HL-60 (cell line): ENCODE measurements at regions not wholly inside any gene's neighbourhood (a gene's known extent, or its start where the extent isn't known, plus 50 kb on each side); places are given as distances from the start of the nearest gene placed in this dataset.

Source experiments
- DNase-seq, 2 experiments: peaks; one replicate each; pipeline ENCODE4 v3.0.0-alpha.2; 2010 to 2020; ENCODE audit warnings: low read depth in 1 of 2, low spot score in 1 of 2
- H3K27ac ChIP-seq: fragments of 250-450 bp; sonication (Bioruptor Pico); replicated peaks from 2 replicates; pipeline ENCODE4 v1.5.1; 2020; ENCODE audit warnings: mild to moderate bottlenecking, moderate library complexity
- H3K27me3 ChIP-seq: fragments of 250-450 bp; sonication (Bioruptor Pico); 2 replicates; pipeline ENCODE4 v1.5.1; 2021; ENCODE audit warnings: mild to moderate bottlenecking, moderate library complexity; ENCODE audit not compliant: insufficient read depth, poor library complexity, severe bottlenecking
- H3K4me3 ChIP-seq: replicated peaks from 2 replicates; pipeline ENCODE4 v1.5.1; 2011; ENCODE audit warnings: mild to moderate bottlenecking, control low read depth, low read length; ENCODE audit not compliant: insufficient read depth
- GABPA ChIP-seq: IDR thresholded peaks from 2 replicates; pipeline ENCODE4 v1.6.1; 2012; ENCODE audit warnings: low read depth
- POLR2AphosphoS5 ChIP-seq: IDR thresholded peaks from 2 replicates; pipeline ENCODE4 v1.6.1; 2012; ENCODE audit warnings: low read depth
- SPI1 ChIP-seq: IDR thresholded peaks from 2 replicates; pipeline ENCODE4 v1.6.1; 2012; ENCODE audit warnings: low read depth, mild to moderate bottlenecking, borderline replicate concordance
- TF ChIP-seq, protein P1 (sequence below): IDR thresholded peaks from one replicate; pipeline ENCODE4 v1.5.1; 2011; ENCODE audit warnings: low read length, control low read depth, inconsistent platforms; ENCODE audit not compliant: insufficient read depth
- TF ChIP-seq, protein P2 (sequence below): IDR thresholded peaks from 2 replicates; pipeline ENCODE4 v1.6.1; 2012; ENCODE audit warnings: low read depth; ENCODE audit not compliant: insufficient replicate concordance

DNA sequence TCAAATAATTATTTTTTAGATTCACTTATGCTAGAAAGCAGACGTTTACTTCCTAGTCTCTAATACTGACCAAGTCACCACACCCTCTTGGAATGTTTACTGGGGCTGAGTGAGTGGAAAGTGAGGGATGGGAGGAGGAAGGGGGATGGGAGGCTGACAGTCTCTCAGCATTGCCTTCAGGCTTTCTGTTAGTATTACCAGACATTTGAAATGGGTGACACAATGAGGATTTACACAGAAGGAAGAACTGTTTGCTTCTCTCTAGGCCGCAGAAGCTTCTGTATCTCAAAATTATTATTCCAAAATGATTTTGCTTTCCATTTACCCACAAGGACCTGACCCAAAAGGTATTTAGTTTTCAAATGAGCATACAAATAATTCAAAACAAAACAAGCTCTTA, 232.8 kb upstream of the ZNF608 start:
- TF ChIP-seq GABPA (no peak), POLR2AphosphoS5 (no peak), SPI1 (no peak)
- TF ChIP-seq, protein P1, sequence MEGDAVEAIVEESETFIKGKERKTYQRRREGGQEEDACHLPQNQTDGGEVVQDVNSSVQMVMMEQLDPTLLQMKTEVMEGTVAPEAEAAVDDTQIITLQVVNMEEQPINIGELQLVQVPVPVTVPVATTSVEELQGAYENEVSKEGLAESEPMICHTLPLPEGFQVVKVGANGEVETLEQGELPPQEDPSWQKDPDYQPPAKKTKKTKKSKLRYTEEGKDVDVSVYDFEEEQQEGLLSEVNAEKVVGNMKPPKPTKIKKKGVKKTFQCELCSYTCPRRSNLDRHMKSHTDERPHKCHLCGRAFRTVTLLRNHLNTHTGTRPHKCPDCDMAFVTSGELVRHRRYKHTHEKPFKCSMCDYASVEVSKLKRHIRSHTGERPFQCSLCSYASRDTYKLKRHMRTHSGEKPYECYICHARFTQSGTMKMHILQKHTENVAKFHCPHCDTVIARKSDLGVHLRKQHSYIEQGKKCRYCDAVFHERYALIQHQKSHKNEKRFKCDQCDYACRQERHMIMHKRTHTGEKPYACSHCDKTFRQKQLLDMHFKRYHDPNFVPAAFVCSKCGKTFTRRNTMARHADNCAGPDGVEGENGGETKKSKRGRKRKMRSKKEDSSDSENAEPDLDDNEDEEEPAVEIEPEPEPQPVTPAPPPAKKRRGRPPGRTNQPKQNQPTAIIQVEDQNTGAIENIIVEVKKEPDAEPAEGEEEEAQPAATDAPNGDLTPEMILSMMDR, result no peak
- TF ChIP-seq, protein P2, sequence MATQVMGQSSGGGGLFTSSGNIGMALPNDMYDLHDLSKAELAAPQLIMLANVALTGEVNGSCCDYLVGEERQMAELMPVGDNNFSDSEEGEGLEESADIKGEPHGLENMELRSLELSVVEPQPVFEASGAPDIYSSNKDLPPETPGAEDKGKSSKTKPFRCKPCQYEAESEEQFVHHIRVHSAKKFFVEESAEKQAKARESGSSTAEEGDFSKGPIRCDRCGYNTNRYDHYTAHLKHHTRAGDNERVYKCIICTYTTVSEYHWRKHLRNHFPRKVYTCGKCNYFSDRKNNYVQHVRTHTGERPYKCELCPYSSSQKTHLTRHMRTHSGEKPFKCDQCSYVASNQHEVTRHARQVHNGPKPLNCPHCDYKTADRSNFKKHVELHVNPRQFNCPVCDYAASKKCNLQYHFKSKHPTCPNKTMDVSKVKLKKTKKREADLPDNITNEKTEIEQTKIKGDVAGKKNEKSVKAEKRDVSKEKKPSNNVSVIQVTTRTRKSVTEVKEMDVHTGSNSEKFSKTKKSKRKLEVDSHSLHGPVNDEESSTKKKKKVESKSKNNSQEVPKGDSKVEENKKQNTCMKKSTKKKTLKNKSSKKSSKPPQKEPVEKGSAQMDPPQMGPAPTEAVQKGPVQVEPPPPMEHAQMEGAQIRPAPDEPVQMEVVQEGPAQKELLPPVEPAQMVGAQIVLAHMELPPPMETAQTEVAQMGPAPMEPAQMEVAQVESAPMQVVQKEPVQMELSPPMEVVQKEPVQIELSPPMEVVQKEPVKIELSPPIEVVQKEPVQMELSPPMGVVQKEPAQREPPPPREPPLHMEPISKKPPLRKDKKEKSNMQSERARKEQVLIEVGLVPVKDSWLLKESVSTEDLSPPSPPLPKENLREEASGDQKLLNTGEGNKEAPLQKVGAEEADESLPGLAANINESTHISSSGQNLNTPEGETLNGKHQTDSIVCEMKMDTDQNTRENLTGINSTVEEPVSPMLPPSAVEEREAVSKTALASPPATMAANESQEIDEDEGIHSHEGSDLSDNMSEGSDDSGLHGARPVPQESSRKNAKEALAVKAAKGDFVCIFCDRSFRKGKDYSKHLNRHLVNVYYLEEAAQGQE, result no peak
- Histone ChIP-seq H3K27ac (no peak overlapping the region), H3K27me3 (no peaks in the 10 kb centered on the region), H3K4me3 (no peak overlapping the region)
- DNase-seq, result no peak

DNA sequence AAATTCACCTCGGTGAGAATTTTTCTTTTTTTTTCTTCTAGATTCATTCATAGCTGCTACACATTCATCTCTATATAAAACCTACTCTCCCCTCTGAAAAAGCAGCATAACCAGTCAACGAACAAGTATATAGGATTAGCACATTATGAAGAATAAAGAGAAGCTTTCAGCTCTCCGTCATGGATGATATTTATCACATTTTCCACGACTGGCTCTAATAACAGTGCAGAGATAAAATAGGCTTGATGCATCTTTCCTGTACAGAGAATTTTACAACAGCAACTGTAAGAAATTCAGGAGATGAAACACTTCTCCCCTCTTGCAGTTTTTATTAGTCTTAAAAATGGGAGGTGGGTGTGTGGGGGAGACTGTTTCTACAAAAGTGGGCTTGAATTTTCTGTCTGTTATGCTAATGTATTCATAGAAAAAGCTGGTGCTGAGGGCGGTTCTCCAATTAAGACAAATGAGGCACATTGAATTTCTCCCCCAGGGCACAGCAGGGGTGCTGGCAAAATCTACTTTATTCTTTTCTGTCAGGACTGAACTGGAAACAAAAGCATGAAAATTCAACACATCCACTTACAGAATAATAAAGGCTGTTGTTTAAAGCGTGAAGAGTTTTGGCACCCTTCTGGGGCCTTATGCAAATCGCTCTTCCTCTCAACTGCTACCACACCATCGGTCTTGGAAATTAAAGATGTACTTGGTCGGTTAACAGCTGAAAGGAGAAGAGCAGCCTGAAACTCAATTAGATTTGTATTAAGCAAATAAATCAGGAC, 233.9 kb upstream of the ZNF608 start:
- Histone ChIP-seq H3K27ac (no peak overlapping the region), H3K4me3 (no peak overlapping the region), H3K27me3 (no peaks in the 10 kb centered on the region)
- TF ChIP-seq POLR2AphosphoS5 (no peak), SPI1 (no peak), GABPA (no peak)
- TF ChIP-seq, protein P1, result no peak
- TF ChIP-seq, protein P2, result no peak
- no peak for DNase-seq

DNA sequence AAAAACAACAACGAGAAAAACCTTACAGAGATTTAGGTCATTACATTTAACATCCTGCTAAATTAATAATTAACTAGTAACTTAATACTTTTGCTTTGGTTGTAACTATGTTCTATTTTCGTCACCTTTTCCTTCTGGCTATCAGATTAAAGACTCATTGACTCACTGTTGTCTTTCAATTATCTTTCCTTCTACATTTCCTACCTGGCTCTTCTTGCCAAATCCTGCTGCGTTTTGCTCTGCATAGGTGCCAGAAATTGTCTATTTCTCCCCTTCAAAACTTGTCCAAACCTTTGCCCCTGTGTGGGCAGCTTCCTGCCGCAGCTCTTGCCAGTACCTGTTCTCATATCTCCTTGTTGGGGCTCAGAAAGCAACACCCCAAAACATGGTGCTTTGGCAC, 235.5 kb upstream of the ZNF608 start:
- Histone ChIP-seq H3K27ac (no peak overlapping the region), H3K4me3 (no peak overlapping the region), H3K27me3 (no peaks in the 10 kb centered on the region)
- DNase-seq, result no peak
- TF ChIP-seq POLR2AphosphoS5 (no peak), GABPA (no peak), SPI1 (no peak)
- TF ChIP-seq, protein P2, result no peak
- TF ChIP-seq, protein P1, result no peak
